Subcutaneous abdominal adipose tissue (tissue), 5 donors: ENCODE measurements at regions not wholly inside any gene's neighbourhood (a gene's known extent, or its start where the extent isn't known, plus 50 kb on each side); places are given as distances from the start of the nearest gene placed in this dataset.

Experiments
- H3K27ac ChIP-seq: one replicate; pipeline ENCODE4 v1.7.0; 2013; ENCODE audit warnings: low read depth, mild to moderate bottlenecking, inconsistent platforms, low read length, moderate library complexity
- H3K27me3 ChIP-seq, 5 donors: one replicate each; pipeline ENCODE4 v1.7.0; 2013; ENCODE audit warnings: low read length in 5 of 5, inconsistent platforms in 1 of 5; ENCODE audit not compliant: control insufficient read depth in 5 of 5, insufficient read depth in 4 of 5
- H3K36me3 ChIP-seq, 5 donors: one replicate each; pipeline ENCODE4 v1.7.0; 2013; ENCODE audit warnings: low read length in 5 of 5; ENCODE audit not compliant: control insufficient read depth in 5 of 5, insufficient read depth in 5 of 5
- H3K4me1 ChIP-seq, 5 donors: one replicate each; pipeline ENCODE4 v1.7.0; 2013; ENCODE audit warnings: low read length in 5 of 5, mild to moderate bottlenecking in 3 of 5, moderate library complexity in 1 of 5; ENCODE audit not compliant: control insufficient read depth in 5 of 5, insufficient read depth in 5 of 5
- H3K4me3 ChIP-seq, 5 donors: one replicate each; pipeline ENCODE4 v1.7.0; 2013; ENCODE audit warnings: low read length in 5 of 5, low read depth in 1 of 5
- H3K9ac ChIP-seq, 5 donors: one replicate each; pipeline ENCODE4 v1.7.0; 2013; ENCODE audit warnings: low read length in 5 of 5, mild to moderate bottlenecking in 4 of 5, moderate library complexity in 3 of 5
- H3K9me3 ChIP-seq, 5 donors: one replicate each; pipeline ENCODE4 v1.7.0; 2013; ENCODE audit warnings: low read length in 5 of 5; ENCODE audit not compliant: control insufficient read depth in 5 of 5
- donor health status: healthy.
- donor health status: healthy.
- donor health status: healthy.
- donor health status: healthy.
- donor health status: healthy.

DNA sequence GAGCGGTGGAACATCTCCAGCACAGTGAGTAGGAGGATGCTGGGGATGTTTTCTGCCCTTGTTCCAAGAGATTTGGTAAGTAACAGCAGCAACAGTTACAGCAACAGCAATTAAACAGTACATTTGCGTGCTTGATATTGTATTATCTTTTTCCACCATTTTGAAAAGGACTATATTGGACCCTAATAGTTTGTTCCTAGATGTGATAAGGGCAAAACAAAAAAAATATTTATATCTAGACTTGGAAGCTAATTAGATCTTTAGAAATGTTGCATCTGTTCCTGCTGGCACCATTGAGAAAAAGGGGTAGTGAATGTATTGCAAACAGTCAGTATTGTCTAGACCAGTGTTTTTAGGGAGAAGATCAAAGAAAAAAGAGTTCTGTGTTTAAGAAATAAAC is 759.9 kb downstream of the JRKL start:
- Histone ChIP-seq H3K9ac (no peak overlapping the region), H3K4me3 (no peak overlapping the region), H3K27ac (no peak overlapping the region), H3K4me1 (no peaks in the 10 kb centered on the region), H3K36me3 (no peaks in the 10 kb centered on the region), H3K9me3 (no peaks in the 10 kb centered on the region), H3K27me3 (no peaks in the 10 kb centered on the region)

DNA sequence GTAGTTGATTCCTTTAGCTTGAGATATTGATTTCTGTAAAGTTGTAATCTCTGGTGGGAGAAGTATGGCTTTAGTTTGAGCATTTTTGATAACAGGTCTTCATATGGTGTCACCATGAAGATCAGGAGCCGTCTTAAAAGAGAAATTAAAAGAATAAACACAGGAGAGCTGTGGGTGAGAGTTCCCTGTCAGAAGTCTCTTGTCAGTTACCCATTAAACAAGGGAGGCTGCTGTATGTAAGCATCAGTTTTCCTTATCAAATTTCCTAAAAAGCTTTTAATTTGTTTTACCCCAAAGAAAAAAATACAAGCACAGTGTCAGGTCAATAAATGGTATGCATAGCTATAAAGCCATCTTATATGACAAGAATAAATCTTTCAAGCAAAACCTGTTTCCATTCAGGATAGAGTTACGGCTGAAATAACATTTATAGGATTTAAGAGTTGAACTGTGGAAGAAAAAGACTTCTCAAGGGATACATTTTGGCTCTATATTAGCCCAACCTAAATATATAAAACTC is 767.5 kb downstream of the JRKL start:
- Histone ChIP-seq H3K9ac (no peak overlapping the region), H3K4me1 (no peaks in the 10 kb centered on the region), H3K4me3 (no peak overlapping the region), H3K27ac (no peak overlapping the region), H3K9me3 (no peaks in the 10 kb centered on the region), H3K36me3 (no peaks in the 10 kb centered on the region), H3K27me3 (no peaks in the 10 kb centered on the region)

DNA sequence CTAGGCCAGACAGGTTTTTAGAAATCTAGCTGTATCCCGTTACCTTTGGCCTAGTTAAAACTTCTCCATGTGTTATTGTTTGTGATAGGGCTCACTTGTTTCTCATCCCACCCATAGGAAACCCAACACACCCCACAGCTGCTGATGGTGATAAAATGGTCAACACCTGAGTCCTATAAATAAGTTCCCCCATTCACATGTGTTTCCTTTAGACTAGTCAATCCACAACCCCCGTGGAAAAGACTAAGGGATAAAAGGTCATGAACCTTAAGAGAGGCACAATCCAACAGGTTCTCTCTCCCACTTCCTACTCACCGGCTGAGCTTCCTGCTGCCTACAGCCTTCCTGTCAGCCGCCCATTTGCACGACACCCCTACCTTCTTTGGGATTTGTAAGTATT is 768.4 kb downstream of the JRKL start:
- no peak overlapping the region for H3K27ac ChIP-seq
- no peaks in the 10 kb centered on the region for H3K4me1 ChIP-seq
- H3K4me3 ChIP-seq = no peak overlapping the region
- no peaks in the 10 kb centered on the region for H3K36me3 ChIP-seq
- H3K27me3 ChIP-seq = no peaks in the 10 kb centered on the region
- no peaks in the 10 kb centered on the region for H3K9me3 ChIP-seq
- H3K9ac ChIP-seq = no peak overlapping the region

DNA sequence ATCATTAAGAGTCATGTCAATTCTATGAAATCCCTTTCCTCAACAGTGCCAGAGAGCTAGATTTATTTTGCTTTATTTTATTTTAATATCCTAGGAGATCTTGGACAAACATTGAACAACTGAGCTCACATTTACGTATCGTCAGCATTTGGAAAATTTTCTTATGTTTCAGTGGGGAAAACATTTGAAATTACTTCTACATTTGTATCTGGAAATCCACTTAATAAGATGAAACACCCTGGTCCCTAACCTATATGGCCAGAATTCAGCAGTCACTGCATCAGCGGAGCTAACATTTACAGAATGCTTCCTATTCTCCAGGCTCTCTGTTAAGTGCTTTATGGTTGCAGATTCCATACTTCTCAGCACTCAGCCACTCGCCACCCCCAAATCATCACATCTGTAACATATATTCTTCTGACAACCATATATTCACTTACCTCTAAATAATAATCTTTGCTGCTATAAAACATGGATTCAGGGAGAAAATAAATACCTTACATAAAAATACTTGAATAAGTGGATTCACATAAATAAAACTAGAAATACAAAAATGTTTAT is 773.9 kb downstream of the JRKL start:
- no peaks in the 10 kb centered on the region for H3K9me3 ChIP-seq
- H3K27me3 ChIP-seq = no peaks in the 10 kb centered on the region
- H3K4me1 ChIP-seq = no peaks in the 10 kb centered on the region
- no peak overlapping the region for H3K9ac ChIP-seq
- no peak overlapping the region for H3K4me3 ChIP-seq
- no peaks in the 10 kb centered on the region for H3K36me3 ChIP-seq
- no peak overlapping the region for H3K27ac ChIP-seq

DNA sequence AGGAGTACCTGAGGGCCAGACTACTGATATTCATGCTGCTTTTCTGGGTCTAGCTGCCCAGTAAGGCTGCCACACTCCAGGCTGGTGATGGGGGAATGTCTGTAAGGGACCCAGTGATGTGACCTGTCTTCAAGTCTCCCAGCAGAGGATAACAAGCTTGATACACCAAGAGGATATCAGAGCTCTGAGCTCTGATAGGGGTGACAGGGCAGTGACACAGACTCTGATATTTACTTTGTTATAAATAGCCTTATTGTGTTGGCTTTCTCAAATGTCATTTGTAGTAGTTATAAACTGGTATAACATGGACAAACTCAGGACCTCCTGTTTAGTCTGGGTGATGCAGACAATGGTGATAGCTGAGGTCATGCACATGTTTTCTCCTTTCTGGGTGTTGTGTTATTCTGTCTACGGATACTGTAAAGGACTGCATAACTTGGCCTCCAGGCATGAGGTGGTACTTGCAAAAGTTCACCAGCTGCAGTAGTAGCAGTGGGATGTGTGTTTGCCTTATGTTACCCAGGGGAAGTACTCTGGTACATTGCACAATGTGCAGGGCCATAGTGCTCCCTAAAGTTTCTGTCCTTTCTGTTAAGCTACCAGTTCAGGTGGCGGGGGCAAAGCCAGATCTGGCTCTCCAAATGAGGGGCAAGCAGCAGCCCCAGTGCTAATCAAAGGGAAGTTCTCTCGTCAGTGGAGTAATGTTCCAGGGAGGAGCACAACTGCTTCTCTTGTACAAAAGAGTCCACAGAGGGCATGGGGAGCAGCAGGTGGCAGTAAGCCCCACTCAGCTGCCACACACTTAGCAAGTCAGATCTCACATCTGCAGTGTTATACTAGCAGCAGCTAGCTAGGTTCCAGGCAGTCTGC is 812.2 kb downstream of the JRKL start:
- no peak overlapping the region for H3K9ac ChIP-seq
- H3K4me3 ChIP-seq = no peak overlapping the region
- no peaks in the 10 kb centered on the region for H3K4me1 ChIP-seq
- H3K36me3 ChIP-seq = no peaks in the 10 kb centered on the region
- no peak overlapping the region for H3K27ac ChIP-seq
- H3K9me3 ChIP-seq = peaks cover 0 to 9% (median 0%) of the 10 kb centered on the region in 5 donors
- H3K27me3 ChIP-seq = peaks cover 0 to 7% (median 0%) of the 10 kb centered on the region in 5 donors

DNA sequence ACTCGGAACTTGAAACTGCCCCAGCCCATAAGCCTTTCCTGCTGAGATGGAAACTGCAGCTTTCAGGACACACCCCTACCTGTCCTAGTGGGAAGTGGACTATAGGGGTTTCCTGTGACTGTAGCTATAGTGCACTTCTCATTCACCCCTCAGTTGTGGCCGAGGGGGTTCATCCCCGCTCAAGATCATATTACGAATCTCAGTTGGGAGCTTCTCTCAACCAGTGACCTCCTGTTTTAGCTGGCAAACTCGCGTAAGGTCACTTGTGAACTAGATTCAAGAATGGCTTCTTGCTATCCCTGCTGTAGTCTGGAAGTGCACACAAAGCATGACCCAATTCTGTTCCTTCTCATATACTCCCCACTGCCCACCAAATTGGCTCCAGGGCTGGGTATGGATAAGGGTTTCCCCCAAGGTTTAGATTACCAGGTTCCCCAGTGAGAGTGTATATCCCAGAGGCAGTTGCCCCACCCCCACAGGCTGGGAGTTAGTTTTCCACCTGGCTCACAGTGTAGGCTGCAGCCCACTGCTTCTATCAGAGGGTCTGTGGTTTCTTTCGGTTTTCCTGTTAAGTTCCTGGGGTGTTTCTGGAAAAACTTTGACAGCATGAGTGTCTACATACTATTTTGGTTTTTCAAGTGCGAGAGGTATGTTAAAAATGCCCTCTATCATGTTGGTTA is 812.9 kb downstream of the JRKL start:
- Histone ChIP-seq H3K27me3 (peaks cover 0 to 7% (median 0%) of the 10 kb centered on the region in 5 donors), H3K27ac (no peak overlapping the region), H3K9ac (no peak overlapping the region), H3K9me3 (peaks cover 0 to 8% (median 0%) of the 10 kb centered on the region in 5 donors), H3K4me3 (no peak overlapping the region), H3K36me3 (no peaks in the 10 kb centered on the region), H3K4me1 (no peaks in the 10 kb centered on the region)

DNA sequence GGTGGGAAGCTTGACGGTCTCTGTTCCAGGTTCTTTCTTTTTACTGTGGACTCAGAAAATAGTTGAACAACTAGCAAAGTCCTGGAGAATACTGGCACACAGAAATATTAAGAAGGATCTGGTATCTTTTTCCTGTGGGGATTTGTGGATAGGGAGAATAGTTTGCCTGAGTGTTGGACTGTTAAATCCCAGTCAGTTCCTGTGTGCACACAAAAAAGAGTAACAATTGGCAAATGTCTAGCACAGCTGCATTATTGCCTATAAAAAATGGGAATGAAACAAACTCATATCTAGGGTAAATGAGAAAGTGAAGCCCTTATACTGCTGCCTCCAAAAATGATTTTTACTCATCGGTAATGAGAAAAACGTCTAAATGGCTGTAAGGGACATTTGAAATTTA is 828.2 kb downstream of the JRKL start:
- no peaks in the 10 kb centered on the region for H3K36me3 ChIP-seq
- no peaks in the 10 kb centered on the region for H3K9me3 ChIP-seq
- H3K27ac ChIP-seq = no peak overlapping the region
- no peak overlapping the region for H3K9ac ChIP-seq
- H3K4me1 ChIP-seq = no peaks in the 10 kb centered on the region
- H3K4me3 ChIP-seq = no peak overlapping the region
- H3K27me3 ChIP-seq = no peaks in the 10 kb centered on the region

DNA sequence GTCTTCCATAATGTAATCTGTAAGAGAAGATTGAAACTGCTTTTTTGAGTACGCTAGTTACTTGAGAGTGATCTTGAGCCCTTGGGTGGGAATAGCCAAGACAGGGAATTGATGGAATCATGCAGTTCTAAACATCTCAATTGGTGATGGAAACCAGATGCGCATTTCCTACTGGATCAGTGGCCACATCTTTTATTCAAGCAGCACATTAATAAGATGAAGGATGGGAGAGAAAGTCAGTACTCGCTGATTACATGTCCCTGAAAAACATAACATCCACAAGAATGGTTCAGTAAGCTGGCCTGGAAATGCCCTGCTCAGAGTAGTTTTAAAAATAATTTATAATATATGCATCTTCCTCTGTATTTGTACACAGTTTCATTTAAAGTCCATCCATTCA is 833.8 kb downstream of the JRKL start:
- Histone ChIP-seq H3K9me3 (no peaks in the 10 kb centered on the region), H3K36me3 (no peaks in the 10 kb centered on the region), H3K9ac (no peak overlapping the region), H3K27ac (no peak overlapping the region), H3K27me3 (no peaks in the 10 kb centered on the region), H3K4me1 (no peaks in the 10 kb centered on the region), H3K4me3 (no peak overlapping the region)

DNA sequence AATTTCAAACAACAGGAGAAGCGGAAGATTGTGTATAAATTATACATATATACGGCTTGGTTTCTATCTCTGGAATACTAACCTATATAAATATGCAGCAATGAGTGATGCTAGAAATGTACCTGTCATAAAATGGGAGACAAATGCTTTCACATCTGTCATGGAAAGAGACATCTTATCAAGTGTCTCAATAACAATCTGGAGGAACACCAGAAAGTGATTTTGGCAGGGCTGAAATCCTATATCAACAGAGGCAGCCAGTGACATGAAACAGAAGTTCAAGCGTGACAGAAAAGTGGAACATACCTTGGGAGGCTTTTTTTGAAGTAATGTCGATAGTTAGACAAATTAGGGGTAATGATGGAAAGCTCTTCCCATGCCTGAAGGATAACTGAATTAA is 834.6 kb downstream of the JRKL start:
- no peaks in the 10 kb centered on the region for H3K4me1 ChIP-seq
- H3K9me3 ChIP-seq = no peaks in the 10 kb centered on the region
- no peaks in the 10 kb centered on the region for H3K27me3 ChIP-seq
- no peak overlapping the region for H3K27ac ChIP-seq
- no peak overlapping the region for H3K4me3 ChIP-seq
- H3K36me3 ChIP-seq = no peaks in the 10 kb centered on the region
- H3K9ac ChIP-seq = no peak overlapping the region

DNA sequence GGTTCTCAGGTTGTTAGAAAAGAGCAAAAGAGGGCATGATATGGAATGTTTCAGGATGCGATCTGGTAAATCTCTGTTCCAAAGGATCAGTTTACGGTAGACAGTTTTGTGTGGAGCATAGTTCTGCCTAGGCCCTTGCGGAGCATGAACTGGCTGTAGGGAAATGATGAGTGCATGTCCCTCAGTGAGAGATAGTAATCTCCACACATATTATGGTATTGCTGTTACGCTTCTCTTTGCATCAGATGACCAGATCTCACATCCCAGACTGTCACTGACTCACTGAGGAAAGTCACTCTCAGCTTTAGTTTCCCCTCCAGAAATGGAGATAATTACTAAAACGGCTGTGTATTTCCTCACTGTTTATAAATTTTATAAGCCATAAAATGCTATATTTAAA is 836.0 kb downstream of the JRKL start:
- H3K27ac ChIP-seq = no peak overlapping the region
- no peak overlapping the region for H3K4me3 ChIP-seq

More for the DNA sequence above, 836.0 kb downstream of the JRKL start:
- no peaks in the 10 kb centered on the region for H3K36me3 ChIP-seq
- no peak overlapping the region for H3K9ac ChIP-seq
- no peaks in the 10 kb centered on the region for H3K4me1 ChIP-seq
- no peaks in the 10 kb centered on the region for H3K27me3 ChIP-seq
- H3K9me3 ChIP-seq = no peaks in the 10 kb centered on the region
